DMS153 (cell line): ENCODE measurements at regions not wholly inside any gene's neighbourhood (a gene's known extent, or its start where the extent isn't known, plus 50 kb on each side); places are given as distances from the start of the nearest gene placed in this dataset.
A peak's percentile ranks its signal among the peaks of the same experiment; 100 is the strongest.

Experiments
- DNase-seq: peaks from one replicate; lab custom pipeline; 2025; lab: John Stamatoyannopoulos, UW

- no peak for DNase-seq
These were observed 263.0 kb downstream of the ETAA1 start for GRCh38 chr2:67660015-67660602.

- DNase-seq: no peak
These were observed 263.7 kb downstream of the ETAA1 start for GRCh38 chr2:67660871-67661270.

- no peak for DNase-seq
These were observed 265.1 kb downstream of the ETAA1 start for GRCh38 chr2:67662222-67662621.

- no peak for DNase-seq
These were observed 266.6 kb downstream of the ETAA1 start for GRCh38 chr2:67663776-67664175.

GRCh38 chr2:67666386-67667053 is 269.4 kb downstream of the ETAA1 start:
- no peak for DNase-seq

- DNase-seq: no peak
These were observed 270.1 kb downstream of the ETAA1 start for GRCh38 chr2:67667054-67667908.

GRCh38 chr2:67668538-67668937 is 271.4 kb downstream of the ETAA1 start:
- no peak for DNase-seq

GRCh38 chr2:67669168-67669567 is 272.0 kb downstream of the ETAA1 start:
- no peak for DNase-seq

GRCh38 chr2:67669766-67670165 is 272.6 kb downstream of the ETAA1 start:
- DNase-seq: no peak

- no peak for DNase-seq
These were observed 273.6 kb downstream of the ETAA1 start for GRCh38 chr2:67670747-67671183.

GRCh38 chr2:67671464-67672450 is 274.6 kb downstream of the ETAA1 start:
- no peak for DNase-seq

GRCh38 chr2:67674668-67675067 is 277.5 kb downstream of the ETAA1 start:
- no peak for DNase-seq

- DNase-seq: no peak
These were observed 287.9 kb downstream of the ETAA1 start for GRCh38 chr2:67684991-67685390.

GRCh38 chr2:67686254-67686653 is 289.1 kb downstream of the ETAA1 start:
- DNase-seq: no peak

- no peak for DNase-seq
These were observed 292.1 kb downstream of the ETAA1 start for GRCh38 chr2:67689186-67689585.

- DNase-seq: no peak
These were observed 292.5 kb downstream of the ETAA1 start for GRCh38 chr2:67689651-67690050.

- peak; percentile 53 for DNase-seq
These were observed 297.3 kb downstream of the ETAA1 start for GRCh38 chr2:67694445-67694844.

- DNase-seq: no peak
These were observed 303.9 kb downstream of the ETAA1 start for GRCh38 chr2:67701011-67701410.

GRCh38 chr2:67702284-67702683 is 305.2 kb downstream of the ETAA1 start:
- DNase-seq: no peak

GRCh38 chr2:67702937-67703336 is 305.8 kb downstream of the ETAA1 start:
- DNase-seq: peak; percentile 18

GRCh38 chr2:67706082-67706481 is 308.9 kb downstream of the ETAA1 start:
- no peak for DNase-seq

GRCh38 chr2:67707896-67708295 is 310.8 kb downstream of the ETAA1 start:
- DNase-seq: no peak
